Omental fat pad (tissue), 3 donors: ENCODE measurements at regions not wholly inside any gene's neighbourhood (a gene's known extent, or its start where the extent isn't known, plus 50 kb on each side); places are given as distances from the start of the nearest gene placed in this dataset.

Experiments used
- ATAC-seq: fragments of 150-250 bp; one replicate; pipeline ENCODE4 v1.9.1; 2016; ENCODE audit warnings: mild to moderate bottlenecking, moderate library complexity; ENCODE audit not compliant: low FRiP score
- DNase-seq: peaks from one replicate; pipeline ENCODE4 v3.0.0-alpha.2; 2019; ENCODE audit warnings: low spot score
- CTCF ChIP-seq, 3 donors: fragments of 450-650 bp; IDR thresholded peaks; one replicate each; pipeline ENCODE4 v1.5.1; 2016 to 2017; ENCODE audit warnings: antibody characterized with exemption in 3 of 3, mild to moderate bottlenecking in 3 of 3, moderate library complexity in 2 of 3

GRCh38 chr1:218587900-218588299 lies 242.8 kb downstream of the TGFB2 start:
- no peak for DNase-seq
- no peak for ATAC-seq
- no peak for TF ChIP-seq CTCF (IDR thresholded peaks at IDR 0.05)

- no peak for ATAC-seq
- no peak for TF ChIP-seq CTCF (IDR thresholded peaks at IDR 0.05)
- DNase-seq, result no peak
Measured at GRCh38 chr1:218588540-218589172, 243.5 kb downstream of the TGFB2 start.

- no peak for ATAC-seq
- TF ChIP-seq CTCF (IDR thresholded peaks at IDR 0.05), result no peak
- no peak for DNase-seq
Measured at GRCh38 chr1:218589487-218589886, 244.4 kb downstream of the TGFB2 start.

GRCh38 chr1:218591966-218592365 lies 246.8 kb downstream of the TGFB2 start:
- DNase-seq (no peak), ATAC-seq (no peak)
- no peak for TF ChIP-seq CTCF (IDR thresholded peaks at IDR 0.05)

GRCh38 chr1:218592688-218593087 lies 247.6 kb downstream of the TGFB2 start:
- no peak for TF ChIP-seq CTCF (IDR thresholded peaks at IDR 0.05)

GRCh38 chr1:218600968-218601367 lies 255.8 kb downstream of the TGFB2 start:
- no peak for TF ChIP-seq CTCF (IDR thresholded peaks at IDR 0.05)
- no peak for ATAC-seq
- no peak for DNase-seq

More at GRCh38 chr1:218592688-218593087, 247.6 kb downstream of the TGFB2 start:
- DNase-seq (no peak), ATAC-seq (no peak)

GRCh38 chr1:218604217-218604616 lies 259.1 kb downstream of the TGFB2 start:
- no peak for DNase-seq
- TF ChIP-seq CTCF (IDR thresholded peaks at IDR 0.05), result no peak
- ATAC-seq, result no peak
